Large intestine (tissue), 3 donors: ENCODE measurements at regions not wholly inside any gene's neighbourhood (a gene's known extent, or its start where the extent isn't known, plus 50 kb on each side); places are given as distances from the start of the nearest gene placed in this dataset.

Experiments used
- DNase-seq, 2 donors: peaks; one replicate each; pipeline versions ENCODE4 v3.0.0 to v3.0.0-alpha.2; 2013
- H3K27ac ChIP-seq: one replicate; pipeline ENCODE4 v1.5.1; 2013; ENCODE audit warnings: low read length
- H3K27me3 ChIP-seq: 2 replicates; pipeline ENCODE4 v1.6.1; 2013; ENCODE audit warnings: low read length; ENCODE audit not compliant: control insufficient read depth, insufficient read depth
- H3K36me3 ChIP-seq: 2 replicates; pipeline ENCODE4 v1.6.1; 2013; ENCODE audit warnings: low read length; ENCODE audit not compliant: control insufficient read depth, insufficient read depth
- H3K4me1 ChIP-seq: one replicate; pipeline ENCODE4 v1.6.1; 2013; ENCODE audit warnings: low read length; ENCODE audit not compliant: control insufficient read depth, insufficient read depth
- H3K4me3 ChIP-seq: one replicate; pipeline ENCODE4 v1.5.1; 2013; ENCODE audit warnings: low read length
- H3K9me3 ChIP-seq: one replicate; pipeline ENCODE4 v1.6.1; 2013; ENCODE audit warnings: mild to moderate bottlenecking, low read depth, low read length, moderate library complexity; ENCODE audit not compliant: control insufficient read depth
- WGBS: methylation state at CpG from one replicate; pipeline ENCODE4 v1.1.5; 2013; ENCODE audit warnings: low lambda C conversion rate; ENCODE audit not compliant: insufficient coverage; 5-methylcytosine and 5-hydroxymethylcytosine counted together

- Histone ChIP-seq H3K4me1 (no peaks in the 10 kb centered on the region), H3K27me3 (no peaks in the 10 kb centered on the region), H3K9me3 (no peaks in the 10 kb centered on the region), H3K36me3 (no peaks in the 10 kb centered on the region), H3K4me3 (no peak overlapping the region), H3K27ac (no peak overlapping the region)
- DNase-seq: no peak
Observed at GRCh38 chr4:138671106-138671505, 344.5 kb upstream of the NOCT start.

- H3K9me3 ChIP-seq: no peaks in the 10 kb centered on the region
- no CpG with 5 or more reads among the region's 5 CpGs for WGBS
Observed at GRCh38 chr4:138670681-138671080, 344.9 kb upstream of the NOCT start.

GRCh38 chr4:138669479-138670315 lies 345.9 kb upstream of the NOCT start:
- H3K36me3 ChIP-seq: no peaks in the 10 kb centered on the region
- no peaks in the 10 kb centered on the region for H3K4me1 ChIP-seq
- no peaks in the 10 kb centered on the region for H3K9me3 ChIP-seq
- WGBS: no CpG with 5 or more reads among the region's 6 CpGs
- no peak overlapping the region for H3K4me3 ChIP-seq
- DNase-seq: no peak
- H3K27ac ChIP-seq: no peak overlapping the region
- no peaks in the 10 kb centered on the region for H3K27me3 ChIP-seq

More at GRCh38 chr4:138670681-138671080, 344.9 kb upstream of the NOCT start:
- no peak for DNase-seq
- Histone ChIP-seq H3K27me3 (no peaks in the 10 kb centered on the region), H3K4me3 (no peak overlapping the region), H3K36me3 (no peaks in the 10 kb centered on the region), H3K4me1 (no peaks in the 10 kb centered on the region), H3K27ac (no peak overlapping the region)

- WGBS: 100% methylated on average over 1 of the region's 3 CpGs
- H3K27ac ChIP-seq: no peak overlapping the region
- no peaks in the 10 kb centered on the region for H3K36me3 ChIP-seq
- H3K27me3 ChIP-seq: no peaks in the 10 kb centered on the region
- H3K4me1 ChIP-seq: no peaks in the 10 kb centered on the region
- no peaks in the 10 kb centered on the region for H3K9me3 ChIP-seq
- no peak for DNase-seq
- no peak overlapping the region for H3K4me3 ChIP-seq
Observed at GRCh38 chr4:138668309-138668708, 347.3 kb upstream of the NOCT start.

GRCh38 chr4:138666366-138666765 lies 349.2 kb upstream of the NOCT start:
- no peak overlapping the region for H3K27ac ChIP-seq
- no peak overlapping the region for H3K4me3 ChIP-seq
- no peaks in the 10 kb centered on the region for H3K36me3 ChIP-seq
- WGBS: no CpG with 5 or more reads among the region's 6 CpGs
- no peaks in the 10 kb centered on the region for H3K27me3 ChIP-seq
- no peaks in the 10 kb centered on the region for H3K9me3 ChIP-seq
- H3K4me1 ChIP-seq: no peaks in the 10 kb centered on the region
- no peak for DNase-seq

- no peaks in the 10 kb centered on the region for H3K27me3 ChIP-seq
- no peaks in the 10 kb centered on the region for H3K4me1 ChIP-seq
- H3K36me3 ChIP-seq: no peaks in the 10 kb centered on the region
- H3K4me3 ChIP-seq: no peak overlapping the region
- DNase-seq: no peak
- H3K27ac ChIP-seq: no peak overlapping the region
- H3K9me3 ChIP-seq: no peaks in the 10 kb centered on the region
- WGBS: 86% methylated on average over 1 of the region's 4 CpGs
Observed at GRCh38 chr4:138665851-138666250, 349.7 kb upstream of the NOCT start.

GRCh38 chr4:138663883-138664282 lies 351.7 kb upstream of the NOCT start:
- Histone ChIP-seq H3K9me3 (no peaks in the 10 kb centered on the region), H3K27me3 (no peaks in the 10 kb centered on the region), H3K4me3 (no peak overlapping the region), H3K4me1 (no peaks in the 10 kb centered on the region), H3K36me3 (no peaks in the 10 kb centered on the region), H3K27ac (no peak overlapping the region)
- no CpG with 5 or more reads among the region's 4 CpGs for WGBS
- no peak for DNase-seq

GRCh38 chr4:138659812-138660316 lies 355.7 kb upstream of the NOCT start:
- no peaks in the 10 kb centered on the region for H3K36me3 ChIP-seq
- H3K4me1 ChIP-seq: no peaks in the 10 kb centered on the region
- WGBS: no CpG with 5 or more reads among the region's 6 CpGs
- no peak overlapping the region for H3K4me3 ChIP-seq
- H3K27me3 ChIP-seq: no peaks in the 10 kb centered on the region
- no peak overlapping the region for H3K27ac ChIP-seq
- no peak for DNase-seq
- no peaks in the 10 kb centered on the region for H3K9me3 ChIP-seq

- H3K4me1 ChIP-seq: no peaks in the 10 kb centered on the region
- DNase-seq: no peak
- no peaks in the 10 kb centered on the region for H3K27me3 ChIP-seq
- 77% methylated on average over 5 of the region's 11 CpGs for WGBS
- H3K9me3 ChIP-seq: no peaks in the 10 kb centered on the region
- no peak overlapping the region for H3K4me3 ChIP-seq
- no peak overlapping the region for H3K27ac ChIP-seq
- no peaks in the 10 kb centered on the region for H3K36me3 ChIP-seq
Observed at GRCh38 chr4:138659037-138659811, 356.4 kb upstream of the NOCT start.

- no peak overlapping the region for H3K27ac ChIP-seq
- no peak for DNase-seq
- WGBS: no CpG with 5 or more reads among the region's 2 CpGs
- no peak overlapping the region for H3K4me3 ChIP-seq
- H3K4me1 ChIP-seq: no peaks in the 10 kb centered on the region
- no peaks in the 10 kb centered on the region for H3K36me3 ChIP-seq
- H3K9me3 ChIP-seq: no peaks in the 10 kb centered on the region
- no peaks in the 10 kb centered on the region for H3K27me3 ChIP-seq
Observed at GRCh38 chr4:138658518-138658917, 357.1 kb upstream of the NOCT start.
